ENCODE measurements at regions not wholly inside any gene's neighbourhood (a gene's known extent, or its start where the extent isn't known, plus 50 kb on each side); places are given as distances from the start of the nearest gene placed in this dataset.

GRCh38 chrX:42616981-42617380 is 161.0 kb downstream of the PPP1R2C start:
- no peak for DNase-seq

GRCh38 chrX:42615161-42615563 is 162.8 kb downstream of the PPP1R2C start:
- DNase-seq, result no peak

- DNase-seq, result no peak
These were observed 171.4 kb downstream of the PPP1R2C start for GRCh38 chrX:42606591-42606990.

DNA sequence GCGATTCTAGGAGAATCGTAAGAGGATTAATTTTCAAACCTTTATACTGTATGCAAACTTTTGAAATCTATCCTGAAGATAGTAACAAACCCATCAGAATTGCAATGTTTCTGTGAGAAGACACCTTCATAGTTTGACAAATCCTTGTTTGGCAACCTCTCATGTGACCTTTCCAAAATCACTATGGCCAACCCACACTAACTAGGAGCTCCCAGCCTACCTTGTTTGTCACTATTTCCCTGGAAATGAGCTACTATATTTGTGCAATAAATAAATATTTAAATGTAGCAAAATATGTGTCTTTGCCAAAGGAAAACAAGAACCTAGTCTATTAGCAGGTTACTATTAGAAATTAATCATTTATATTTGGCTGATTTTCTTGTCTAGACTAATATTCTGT is 173.7 kb downstream of the PPP1R2C start:
- DNase-seq, result no peak

GRCh38 chrX:42603016-42603415 is 174.9 kb downstream of the PPP1R2C start:
- DNase-seq, result no peak

DNA sequence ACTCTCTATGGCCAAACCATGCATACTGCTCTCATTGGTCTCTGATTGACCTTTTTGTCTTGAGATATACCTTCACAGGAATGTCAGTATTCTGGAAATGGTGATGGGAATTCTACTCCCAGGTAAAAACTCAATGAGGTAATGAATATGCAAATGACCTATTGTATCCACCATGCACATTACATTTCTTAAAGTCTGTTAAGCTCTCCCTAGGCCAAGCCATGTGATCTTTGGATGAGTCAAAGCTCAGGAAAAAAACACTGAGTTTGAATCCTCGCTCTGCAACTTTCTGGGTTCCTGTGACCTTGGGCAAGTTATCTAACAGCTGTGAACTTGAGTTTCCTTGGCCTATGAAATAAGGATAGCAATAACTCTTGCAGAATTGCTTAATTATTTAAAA is 175.4 kb downstream of the PPP1R2C start:
- DNase-seq, result no peak

DNA sequence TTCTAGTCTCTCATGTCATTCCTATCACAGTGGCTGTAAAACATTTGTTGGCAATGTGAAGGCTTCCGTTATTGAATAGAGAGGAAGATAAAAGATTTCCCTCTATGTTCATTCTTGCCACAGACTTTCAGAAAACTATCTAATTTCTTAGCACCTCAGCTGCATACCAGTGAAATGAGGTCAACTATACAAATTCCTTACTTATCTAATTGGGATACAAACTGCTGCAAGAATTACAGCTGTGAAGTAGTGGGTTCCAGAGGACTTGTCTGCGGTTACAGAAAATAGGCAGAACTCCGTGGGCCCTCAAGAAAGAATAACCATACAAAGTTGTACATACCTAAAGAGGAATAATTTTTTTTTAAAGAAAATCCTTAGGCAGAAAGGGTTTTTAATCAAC is 175.8 kb downstream of the PPP1R2C start:
- DNase-seq, result no peak

DNA sequence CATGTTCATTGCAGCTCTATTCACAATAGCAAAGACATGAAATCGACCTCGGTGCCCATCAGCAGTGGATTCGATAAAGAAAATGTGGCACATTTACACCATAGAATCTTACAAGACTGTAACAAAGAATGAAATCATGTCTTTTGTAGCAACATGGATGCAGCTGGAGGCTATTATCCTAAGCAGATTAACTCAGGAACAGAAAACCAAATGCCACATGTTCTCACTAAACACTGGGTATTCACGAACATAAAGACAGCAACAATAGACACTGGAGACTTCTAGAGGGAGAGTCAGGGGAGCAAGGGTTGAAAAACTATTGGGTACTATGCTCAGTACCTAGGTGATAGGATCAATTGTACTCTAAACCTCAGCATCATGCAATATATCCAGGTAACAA is 180.5 kb downstream of the PPP1R2C start:
- no peak for DNase-seq

DNA sequence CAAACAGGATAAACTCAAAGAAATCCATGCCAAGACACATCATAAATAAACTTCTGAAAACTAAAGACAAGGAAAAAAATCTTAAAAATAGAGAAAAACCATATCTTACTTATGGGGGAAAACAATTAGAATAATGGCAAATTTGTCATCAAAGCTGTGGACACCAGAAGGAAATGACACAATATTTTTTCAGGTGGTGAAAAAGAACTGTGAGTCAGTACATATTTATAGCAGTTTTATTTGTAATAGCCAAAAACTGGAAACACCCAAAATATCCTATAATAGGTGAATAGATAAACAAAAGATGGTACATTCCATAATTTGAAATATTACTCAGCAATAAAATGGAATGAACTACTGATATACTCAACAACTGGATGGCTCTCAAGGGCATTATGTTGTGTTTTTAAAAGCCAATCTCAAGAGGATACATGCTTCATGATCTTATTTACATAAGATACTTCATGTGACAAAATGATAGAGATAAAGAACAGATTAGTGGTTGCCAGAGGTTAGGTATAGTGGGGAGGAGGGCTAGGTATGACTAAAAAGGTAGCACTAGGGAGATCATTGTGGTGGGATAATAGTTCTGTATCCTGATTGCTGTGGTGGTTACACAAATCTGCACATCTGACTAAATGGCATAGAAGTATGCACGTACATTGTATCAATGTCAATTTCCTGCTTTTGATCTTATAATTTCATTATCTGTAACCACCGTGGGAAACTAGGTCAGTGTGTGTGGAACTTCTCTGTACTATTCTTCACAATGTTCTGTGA is 191.9 kb downstream of the PPP1R2C start:
- no peak for DNase-seq

- no peak for DNase-seq
These were observed 200.0 kb downstream of the PPP1R2C start for GRCh38 chrX:42577936-42578470.

- no peak for DNase-seq
These were observed 210.7 kb downstream of the PPP1R2C start for GRCh38 chrX:42567268-42567667.

DNA sequence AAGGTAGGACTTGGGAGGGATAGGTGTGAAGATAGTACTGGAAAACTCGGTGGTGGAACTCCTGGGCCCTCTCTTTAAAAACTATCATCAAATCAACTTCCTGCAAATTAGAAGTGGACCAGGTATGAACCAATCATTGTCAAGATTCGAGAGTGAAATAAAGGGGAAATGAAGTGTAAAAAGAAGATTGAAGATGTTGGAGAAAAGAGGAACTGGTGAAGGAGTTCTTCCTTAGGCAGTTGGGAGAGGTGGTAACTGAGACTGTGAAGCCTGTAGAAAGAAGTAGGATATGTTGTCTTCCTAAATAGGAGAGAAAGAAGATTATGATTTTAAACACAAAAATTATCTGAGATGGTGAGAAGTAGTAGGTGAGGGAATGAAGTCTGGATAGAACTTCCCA is 212.2 kb downstream of the PPP1R2C start:
- DNase-seq, result no peak

DNA sequence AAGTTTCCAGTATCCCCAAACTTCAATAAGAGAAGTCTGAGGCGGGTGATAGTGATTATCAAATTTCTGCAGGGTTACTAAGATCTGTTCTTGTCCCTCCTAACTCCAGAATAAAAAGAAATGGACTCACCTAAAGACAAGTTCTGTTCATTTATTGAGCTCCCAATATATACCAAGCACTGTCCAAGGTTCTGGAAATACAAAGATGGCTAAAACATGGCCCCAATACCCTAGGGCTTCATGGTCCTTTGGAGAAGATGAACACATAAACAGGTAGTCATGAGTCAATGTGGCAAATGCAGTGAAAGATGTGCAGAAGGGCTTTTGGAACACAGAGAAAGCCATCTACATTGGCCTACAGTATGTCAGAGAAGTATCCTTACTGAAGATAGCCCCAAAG is 231.2 kb downstream of the PPP1R2C start:
- DNase-seq, result no peak

- DNase-seq, result no peak
These were observed 233.1 kb downstream of the PPP1R2C start for GRCh38 chrX:42544883-42545282.

DNA sequence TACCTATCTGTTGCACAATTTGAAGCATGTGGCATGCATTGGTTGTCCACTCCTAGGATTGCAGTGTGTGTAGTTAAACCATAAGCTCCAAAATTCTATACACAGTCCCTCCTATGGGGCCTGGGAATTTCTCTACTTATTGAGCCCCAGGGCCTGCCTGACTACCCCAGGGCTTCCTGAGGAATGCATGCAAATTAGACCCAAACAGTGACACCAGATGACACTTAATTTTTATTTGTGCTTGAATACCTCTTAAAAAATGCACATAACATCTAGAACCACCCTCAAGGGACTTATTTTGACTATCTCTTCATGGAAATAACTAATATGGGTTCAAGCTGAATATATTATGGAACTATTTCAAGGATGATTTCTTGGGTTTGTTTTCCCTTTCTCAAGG is 236.4 kb downstream of the PPP1R2C start:
- no peak for DNase-seq

- DNase-seq, result no peak
These were observed 237.8 kb downstream of the PPP1R2C start for GRCh38 chrX:42540146-42540545.

DNA sequence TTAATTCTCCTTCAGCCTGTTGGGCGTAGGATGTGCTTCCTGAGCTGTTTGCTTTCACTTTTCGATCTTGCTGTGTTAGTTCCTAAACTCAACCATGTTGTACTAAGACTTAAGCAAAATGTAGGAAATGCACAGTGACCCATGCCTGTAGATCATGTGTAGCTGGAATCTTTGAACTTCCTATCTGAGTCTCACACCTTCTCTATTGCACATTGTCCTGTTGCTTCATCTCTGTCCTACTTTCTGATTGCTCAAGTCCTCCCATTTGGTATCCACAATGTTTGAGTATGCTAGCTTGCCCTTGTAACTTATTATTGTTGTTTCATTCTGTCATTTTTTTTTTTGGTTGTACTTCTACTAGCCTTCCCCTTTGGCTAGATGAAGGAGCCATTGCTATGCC is 239.6 kb downstream of the PPP1R2C start:
- no peak for DNase-seq

DNA sequence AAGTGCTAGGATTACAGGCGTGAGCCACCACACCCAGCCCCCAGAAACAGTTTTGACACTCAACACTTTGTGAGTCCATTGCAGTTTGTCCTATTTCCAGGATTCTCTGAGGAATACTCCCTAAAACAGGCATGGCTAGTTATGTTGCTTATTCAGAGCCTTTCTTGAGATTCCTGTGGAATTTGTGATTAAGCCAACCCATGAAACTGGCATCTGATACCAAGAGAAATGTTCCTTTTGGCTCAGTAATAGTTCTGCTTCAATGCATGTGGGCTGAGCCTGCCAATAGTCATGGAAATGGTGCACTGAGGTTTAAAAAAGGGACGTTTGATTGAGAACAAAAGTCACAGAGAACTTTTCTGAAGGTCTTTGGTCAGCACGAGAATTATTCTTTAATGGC is 241.7 kb downstream of the PPP1R2C start:
- DNase-seq, result no peak

- DNase-seq, result no peak
These were observed 242.7 kb downstream of the PPP1R2C start for GRCh38 chrX:42535233-42535632.

DNA sequence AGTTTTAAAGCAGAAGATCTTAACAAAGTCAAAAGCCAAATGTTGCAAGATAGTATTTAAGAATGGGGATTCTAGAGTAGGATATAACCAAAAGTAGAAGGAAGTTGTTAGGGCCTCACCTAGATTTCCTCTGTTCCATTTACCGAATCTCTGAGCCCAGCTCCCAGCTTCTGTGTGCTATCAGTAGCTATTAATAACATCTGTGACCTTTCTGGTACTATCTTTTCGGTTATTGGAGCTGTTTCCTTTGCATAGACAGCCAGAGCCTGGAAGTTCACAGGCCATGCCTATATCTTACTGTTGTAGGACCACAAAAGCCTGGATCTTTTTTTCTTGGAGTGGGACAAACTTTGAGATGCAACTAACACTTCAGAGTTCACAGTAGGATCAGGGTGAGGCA is 244.2 kb downstream of the PPP1R2C start:
- DNase-seq, result no peak

- no peak for DNase-seq
These were observed 246.5 kb downstream of the PPP1R2C start for GRCh38 chrX:42531441-42531840.

DNA sequence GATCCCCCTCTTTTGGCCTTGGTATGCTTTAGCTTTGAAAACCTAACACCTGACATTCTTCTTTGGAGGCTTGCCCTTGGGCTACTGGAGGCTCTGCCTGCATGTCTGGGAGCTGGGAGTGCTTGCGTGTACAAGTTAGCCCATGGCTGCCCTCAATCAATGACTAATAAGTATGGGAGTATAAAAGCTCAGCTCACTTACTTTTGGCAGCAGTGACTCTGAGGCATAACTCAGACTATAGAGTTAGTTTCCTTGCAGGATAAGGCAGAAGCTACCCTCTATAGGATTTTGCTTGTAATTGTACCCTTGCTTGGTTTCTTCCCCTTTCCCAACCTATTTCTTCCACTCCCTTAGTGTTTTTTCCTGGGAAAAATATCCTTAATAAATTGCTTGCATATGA is 247.9 kb downstream of the PPP1R2C start:
- no peak for DNase-seq

DNA sequence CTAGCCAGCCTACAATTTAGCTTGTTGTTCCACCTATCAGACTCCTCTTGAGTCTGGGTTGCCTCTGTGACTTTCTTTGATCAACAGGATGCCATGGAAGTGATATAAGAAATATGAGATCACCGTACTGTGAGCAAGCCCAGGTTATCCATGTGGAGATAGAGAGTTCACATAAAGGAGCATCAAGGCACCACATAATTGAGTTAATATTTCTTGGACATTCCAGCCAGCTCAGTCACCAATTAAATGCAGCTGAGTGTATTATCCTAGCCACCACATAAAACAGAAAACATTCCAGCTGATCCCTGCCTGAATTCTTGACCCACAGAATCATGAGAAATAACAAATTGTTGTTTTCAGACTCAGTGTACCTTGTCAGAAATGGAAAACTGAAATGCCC is 253.6 kb downstream of the PPP1R2C start:
- no peak for DNase-seq

DNA sequence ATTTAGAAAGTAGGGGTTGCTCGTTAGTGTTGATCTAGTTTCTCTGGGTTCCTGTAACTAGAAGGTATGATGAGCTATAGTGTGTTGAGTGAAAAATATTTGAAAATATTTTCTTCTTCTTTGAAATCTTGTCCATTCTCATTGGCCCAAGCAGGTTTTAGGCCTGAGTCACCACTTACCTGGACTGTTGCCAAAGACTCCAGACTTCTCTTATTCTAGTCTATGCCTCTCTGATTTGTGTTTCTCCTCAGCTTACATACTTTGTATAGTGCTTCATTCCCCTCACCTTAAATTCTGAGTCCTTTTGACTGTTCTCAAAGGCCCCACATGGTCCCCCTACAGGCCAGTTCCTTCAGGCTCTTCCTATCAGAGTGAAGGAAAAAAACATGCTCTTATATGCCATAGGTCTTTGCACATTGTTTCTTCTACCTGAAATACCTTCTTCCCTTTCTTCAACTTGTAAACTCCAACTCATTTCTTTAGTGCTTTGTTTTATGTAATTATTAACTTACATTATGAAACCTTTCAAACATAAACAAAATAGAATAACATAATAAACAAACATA is 258.2 kb downstream of the PPP1R2C start:
- DNase-seq, result no peak

DNA sequence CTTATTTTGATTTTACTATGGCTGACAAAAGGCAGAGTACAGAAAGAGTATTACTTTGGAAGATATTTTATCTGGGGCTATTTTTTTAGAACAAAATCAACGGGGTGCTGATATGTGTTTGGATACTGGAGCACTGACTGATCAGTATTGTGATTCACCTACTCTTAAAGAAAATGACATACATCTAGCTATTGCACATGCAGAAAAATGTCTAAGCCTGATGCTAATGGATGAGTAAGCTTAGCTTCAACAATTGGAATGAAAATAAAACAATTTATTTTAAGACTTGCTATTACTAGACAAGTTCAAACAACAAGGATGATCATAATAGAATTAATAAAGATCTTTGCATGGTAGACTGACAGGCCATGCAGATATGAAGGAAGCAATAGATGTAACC is 262.0 kb downstream of the PPP1R2C start:
- no peak for DNase-seq
